CD1c-positive myeloid dendritic cell (primary cell): ENCODE measurements at regions not wholly inside any gene's neighbourhood (a gene's known extent, or its start where the extent isn't known, plus 50 kb on each side); places are given as distances from the start of the nearest gene placed in this dataset.

Experiments used
- DNase-seq: peaks from one replicate; pipeline ENCODE4 v3.0.0-alpha.2; 2016; ENCODE audit errors: extremely low spot score

DNA sequence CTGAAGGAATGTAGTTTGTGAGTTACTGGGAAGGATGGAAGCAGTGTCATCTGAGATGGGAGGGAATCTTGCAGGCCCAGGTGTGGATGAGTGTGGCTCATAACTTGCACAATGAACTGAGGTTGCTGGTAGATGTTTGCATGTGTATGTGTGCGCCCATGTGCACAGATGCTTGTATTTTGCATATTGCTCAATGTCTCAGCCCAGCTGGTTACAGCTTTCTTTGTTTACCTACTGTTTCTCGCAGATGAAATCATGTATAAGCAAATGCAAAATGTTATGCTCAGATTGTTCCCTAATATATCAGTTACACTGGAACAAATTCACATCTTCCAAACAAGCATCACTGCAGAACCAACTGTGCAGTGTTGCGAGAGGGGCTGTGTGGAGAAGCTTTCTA, 452.2 kb upstream of the EEF2KMT start:
- no peak for DNase-seq

- no peak for DNase-seq
Measured at GRCh38 chr16:5541356-5541755, 443.8 kb upstream of the EEF2KMT start.

DNA sequence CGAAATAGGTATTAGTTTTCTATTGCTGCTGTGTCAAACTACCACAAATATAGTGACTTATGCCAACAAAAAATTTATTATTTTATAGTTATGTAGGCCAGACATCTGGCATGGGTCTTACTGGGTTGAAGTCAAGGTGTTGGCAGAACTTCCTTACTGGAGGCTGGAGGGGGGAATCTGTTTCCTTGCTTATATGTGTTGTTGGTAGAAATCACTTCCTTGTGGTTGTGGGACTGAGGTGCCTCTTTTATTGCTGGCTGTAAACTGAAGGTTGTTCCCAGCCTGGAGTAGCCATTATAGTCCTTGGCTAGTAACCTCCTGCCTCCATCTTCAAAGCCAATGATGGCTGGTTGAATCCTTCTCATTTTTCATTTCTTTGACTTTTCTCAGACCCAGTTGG, 439.8 kb upstream of the EEF2KMT start:
- DNase-seq = no peak

DNA sequence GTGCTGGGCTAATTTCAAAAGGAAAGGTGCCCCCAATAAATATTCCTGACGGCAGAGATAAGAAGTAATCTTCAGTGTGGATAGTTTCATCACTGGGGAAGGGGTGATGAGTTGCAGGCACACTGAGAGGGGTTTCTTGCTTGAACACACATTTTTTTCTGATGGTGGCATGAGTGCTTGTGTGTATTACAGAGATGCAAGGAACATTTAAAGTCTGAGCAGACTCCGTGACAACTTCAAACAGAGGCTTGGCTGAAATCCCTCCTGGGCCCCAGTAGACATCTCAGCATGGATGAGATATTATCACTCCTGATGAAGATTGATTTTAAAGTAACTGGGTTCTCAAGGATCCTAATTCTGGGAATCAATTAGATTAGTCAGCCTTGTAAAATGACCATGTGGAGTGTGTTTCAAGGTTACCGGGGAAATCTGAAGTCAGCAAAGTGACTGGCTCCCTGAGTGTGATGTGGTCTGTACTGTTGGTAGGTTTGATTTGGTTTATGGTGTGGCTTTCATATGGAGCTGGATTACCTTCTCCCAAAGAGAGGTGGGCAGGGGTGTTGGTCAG, 435.8 kb upstream of the EEF2KMT start:
- DNase-seq = no peak

DNA sequence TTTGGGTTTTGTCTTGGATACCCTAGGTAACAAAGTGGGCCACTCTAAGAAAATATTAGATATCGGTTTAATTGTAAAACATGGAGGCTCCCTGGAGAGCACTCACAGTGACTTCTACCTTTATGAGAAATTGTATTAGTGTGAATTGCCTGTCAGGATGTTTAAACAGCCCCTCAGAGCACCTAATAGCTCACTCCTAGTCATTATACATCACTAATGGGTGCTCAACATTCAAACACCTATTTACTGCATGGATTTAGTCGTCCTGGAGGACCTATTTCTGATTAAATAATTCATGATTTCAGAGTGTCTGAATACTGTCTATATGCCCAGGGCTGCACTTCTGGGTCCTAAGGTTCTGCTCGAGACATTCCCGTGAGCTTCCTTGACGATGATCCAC, 430.2 kb upstream of the EEF2KMT start:
- no peak for DNase-seq

DNA sequence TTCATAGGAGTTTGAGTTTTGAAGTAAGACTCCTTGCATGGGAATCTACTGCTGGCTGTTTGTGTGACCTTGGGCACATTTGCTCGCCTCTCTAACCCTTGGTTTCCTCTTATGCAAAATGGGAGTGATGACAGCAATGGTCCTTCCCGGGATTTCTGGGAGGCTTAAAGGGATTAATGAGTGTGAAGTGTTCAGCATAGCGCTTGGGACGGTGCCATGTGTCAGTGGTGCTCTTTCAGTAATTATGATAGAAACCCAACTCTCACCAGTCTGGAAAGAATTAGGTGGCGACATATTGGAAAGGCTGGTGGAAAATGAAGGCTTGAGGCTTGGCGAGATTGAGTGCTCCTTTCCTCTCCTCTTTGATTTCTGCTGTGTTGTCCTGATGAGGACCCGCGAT, 429.2 kb upstream of the EEF2KMT start:
- no peak for DNase-seq

DNA sequence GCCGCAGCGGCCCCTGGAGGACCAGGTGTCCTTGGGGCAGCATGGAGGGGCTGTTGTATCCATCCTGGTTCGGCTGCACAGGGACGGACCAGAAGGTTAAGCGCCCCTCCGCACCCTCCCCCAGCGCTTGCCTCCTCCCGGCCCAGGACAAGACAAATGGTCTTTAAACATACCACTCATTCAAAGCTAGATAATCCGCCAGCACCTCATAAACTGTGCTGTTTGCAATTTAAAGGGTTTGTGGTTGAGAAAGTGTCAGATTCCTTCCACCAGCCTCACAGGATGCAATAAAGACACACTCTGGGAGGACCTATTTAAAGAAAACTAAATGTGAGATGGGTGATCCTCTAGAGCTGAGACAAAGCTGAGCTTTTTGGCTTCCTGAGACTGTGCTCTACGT, 426.2 kb upstream of the EEF2KMT start:
- no peak for DNase-seq

- no peak for DNase-seq
Measured at GRCh38 chr16:5516115-5516514, 418.5 kb upstream of the EEF2KMT start.

- DNase-seq = no peak
Measured at GRCh38 chr16:5512014-5512413, 414.4 kb upstream of the EEF2KMT start.

DNA sequence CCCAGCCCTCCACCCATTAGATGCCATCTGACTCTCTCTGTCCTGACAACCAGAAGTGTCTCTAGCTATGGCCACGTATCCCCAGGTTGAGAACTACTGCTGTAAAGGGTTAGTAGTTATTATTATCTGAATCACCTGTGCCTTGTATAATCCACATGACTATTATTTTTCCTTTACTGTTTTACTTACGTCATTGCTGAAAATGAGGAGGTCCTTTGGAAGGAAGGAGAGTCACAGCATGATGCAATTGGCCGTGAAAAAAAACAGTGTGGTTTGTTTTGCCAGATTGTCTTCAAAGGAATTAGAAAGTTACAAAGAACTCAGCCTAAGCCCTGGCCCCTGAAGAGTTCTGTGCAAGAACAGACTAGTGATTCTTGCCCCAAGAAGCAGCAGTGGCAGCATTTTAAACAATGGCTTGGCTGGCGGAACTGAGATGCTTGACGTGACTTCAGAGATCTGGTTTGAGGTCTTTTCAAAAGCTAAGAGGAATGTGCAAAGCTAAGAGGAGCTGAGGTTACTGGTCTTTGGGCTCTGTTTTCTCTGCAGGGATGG, 413.3 kb upstream of the EEF2KMT start:
- DNase-seq = no peak

- DNase-seq = no peak
Measured at GRCh38 chr16:5509794-5510193, 412.2 kb upstream of the EEF2KMT start.

- DNase-seq = no peak
Measured at GRCh38 chr16:5509336-5509735, 411.7 kb upstream of the EEF2KMT start.

- no peak for DNase-seq
Measured at GRCh38 chr16:5508371-5508770, 410.8 kb upstream of the EEF2KMT start.

GRCh38 chr16:5506021-5506420, 408.4 kb upstream of the EEF2KMT start:
- no peak for DNase-seq

DNA sequence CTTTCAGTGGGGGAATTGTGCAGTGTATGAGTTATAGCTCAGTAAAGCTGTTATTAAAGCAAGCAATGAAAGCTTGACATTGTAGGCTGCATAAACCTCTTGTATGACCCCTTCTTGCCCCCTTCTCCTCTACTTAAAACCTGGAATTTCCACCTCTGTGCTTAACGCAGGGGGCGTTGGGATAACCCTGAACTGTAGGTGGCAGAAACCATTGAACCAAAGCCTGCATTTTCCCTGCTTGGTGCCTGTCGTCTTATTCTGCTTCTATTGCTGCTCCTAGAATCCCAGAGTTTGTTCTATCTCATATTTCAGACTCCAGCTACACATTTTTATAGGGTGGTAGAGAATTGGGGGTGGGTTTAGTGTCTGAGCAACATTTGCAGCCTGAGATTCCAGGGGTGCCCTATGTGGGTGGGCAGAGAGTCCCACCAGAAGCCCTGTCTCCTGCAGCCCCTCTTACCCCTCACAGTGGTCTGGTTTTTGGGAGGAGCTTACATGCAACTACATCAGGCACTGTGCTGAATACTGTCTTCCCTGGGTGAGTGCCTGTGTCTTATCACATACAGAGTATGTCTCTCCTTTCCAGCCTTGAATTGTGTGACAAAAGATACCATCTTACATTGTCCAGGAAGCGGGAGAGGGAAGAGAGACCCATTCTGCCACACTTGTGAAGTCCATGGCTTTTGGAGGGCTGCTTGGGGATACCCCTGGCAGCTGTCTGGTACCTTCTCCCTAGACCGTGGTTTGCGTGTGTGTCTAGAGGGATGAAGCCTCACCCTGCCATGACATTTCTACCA, 407.7 kb upstream of the EEF2KMT start:
- no peak for DNase-seq

GRCh38 chr16:5504064-5504781, 406.6 kb upstream of the EEF2KMT start:
- DNase-seq = no peak

DNA sequence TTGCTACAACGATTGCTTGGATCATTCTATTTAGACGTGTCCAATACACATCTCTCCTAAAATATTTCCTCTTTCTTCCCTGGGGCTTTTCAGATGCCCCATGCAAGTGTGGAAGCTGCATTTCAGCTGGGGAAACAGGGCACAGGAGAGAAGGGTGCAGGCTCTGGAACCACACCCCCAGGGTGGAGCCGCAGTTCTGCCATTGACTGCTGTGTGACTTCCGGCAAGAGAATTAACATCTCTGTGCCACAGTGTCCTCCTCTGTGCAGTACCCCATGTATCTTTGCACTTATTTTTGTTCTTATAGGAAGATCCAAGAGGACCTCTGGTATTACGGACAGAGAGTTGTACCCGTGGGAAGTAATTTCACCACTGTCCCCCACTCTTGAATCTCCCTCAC, 405.3 kb upstream of the EEF2KMT start:
- DNase-seq = no peak

- DNase-seq = no peak
Measured at GRCh38 chr16:5502467-5502869, 404.9 kb upstream of the EEF2KMT start.

- no peak for DNase-seq
Measured at GRCh38 chr16:5500526-5500925, 402.9 kb upstream of the EEF2KMT start.

GRCh38 chr16:5498562-5498961, 401.0 kb upstream of the EEF2KMT start:
- no peak for DNase-seq

GRCh38 chr16:5496013-5496412, 398.4 kb upstream of the EEF2KMT start:
- no peak for DNase-seq

GRCh38 chr16:5490499-5490898, 392.9 kb upstream of the EEF2KMT start:
- DNase-seq = peak; percentile 47

DNA sequence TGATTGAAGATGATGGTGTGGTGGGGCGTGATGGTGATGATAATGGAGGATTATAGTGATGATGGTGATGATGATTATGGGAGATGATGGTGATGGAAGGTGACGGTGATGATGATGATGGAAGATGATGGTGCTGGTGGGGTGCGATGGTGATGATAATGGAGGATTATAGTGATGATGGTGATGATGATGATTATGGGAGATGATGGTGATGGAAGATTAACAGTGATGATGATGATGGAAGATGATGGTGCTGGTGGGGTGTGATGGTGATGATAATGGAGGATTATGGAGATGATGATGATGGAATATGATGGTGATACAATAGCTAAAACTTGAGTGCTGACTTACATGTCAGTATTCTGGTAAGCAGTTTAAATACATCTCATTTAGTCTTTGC, 391.0 kb upstream of the EEF2KMT start:
- no peak for DNase-seq
